ENCODE measurements at regions not wholly inside any gene's neighbourhood (a gene's known extent, or its start where the extent isn't known, plus 50 kb on each side); places are given as distances from the start of the nearest gene placed in this dataset.
"Not testable (repeated sequence)": the region's sequence is repeated elsewhere in the genome, so short reads cannot be mapped to it uniquely, and the experiment has no call there.

DNA sequence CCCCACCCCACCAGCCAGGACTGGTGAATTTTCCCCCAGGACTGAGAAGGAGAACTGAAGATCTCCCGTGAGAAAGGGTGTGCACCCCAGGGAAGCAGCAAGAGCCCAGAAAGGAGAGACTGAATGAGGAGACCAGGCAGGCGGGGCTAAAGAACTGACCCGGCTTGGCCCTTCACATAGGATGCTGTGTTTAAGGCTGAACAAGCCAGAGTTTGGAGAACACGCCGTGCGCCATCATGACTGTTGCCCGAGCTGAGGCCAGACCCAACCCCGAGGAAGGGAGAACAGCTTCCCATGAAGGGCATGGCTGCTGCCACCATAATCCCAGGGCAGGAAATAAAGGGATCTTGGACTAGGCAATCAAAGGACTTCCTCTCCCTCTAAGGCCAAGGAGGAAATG lies 104.7 kb upstream of the SRSF6 start:
- no peaks in the 10 kb centered on the region for H3K27me3 Mint-ChIP-seq
- intact Hi-C loops (cut with micrococcal nuclease) = no loop called here
- H3K36me3 Mint-ChIP-seq (ENCODE audit: low read depth) = no peaks in the 10 kb centered on the region
- no peak overlapping the region for H3K4me3 Mint-ChIP-seq
- no peaks in the 10 kb centered on the region for H3K9me3 Mint-ChIP-seq
- H3K4me1 Mint-ChIP-seq (ENCODE audit: low read depth) = no peaks in the 10 kb centered on the region
- no peak overlapping the region for H3K27ac Mint-ChIP-seq

DNA sequence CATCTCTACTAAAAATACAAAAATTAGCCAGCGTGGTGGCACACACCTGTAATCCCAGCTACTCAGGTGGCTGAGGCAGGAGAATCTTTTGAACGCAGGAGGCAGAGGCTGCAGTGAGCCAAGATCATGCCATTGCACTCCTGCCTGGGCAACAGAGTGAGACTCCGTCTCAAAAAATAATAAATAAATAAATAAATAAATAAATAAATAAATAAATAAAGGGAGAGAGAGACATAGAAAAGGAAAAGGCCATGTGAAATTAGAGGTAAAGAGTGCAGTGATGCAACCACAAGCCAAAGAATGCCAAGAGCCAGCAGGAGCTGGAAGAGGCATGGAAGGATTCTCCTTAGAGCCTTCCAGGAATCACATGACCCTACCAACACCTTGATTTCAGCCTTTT lies 107.0 kb upstream of the SRSF6 start:
- H3K4me1 Mint-ChIP-seq (ENCODE audit: low read depth); intact Hi-C loops (cut with micrococcal nuclease); H3K27ac Mint-ChIP-seq; H3K36me3 Mint-ChIP-seq (ENCODE audit: low read depth); H3K4me3 Mint-ChIP-seq; H3K9me3 Mint-ChIP-seq; H3K27me3 Mint-ChIP-seq: not testable (repeated sequence)

DNA sequence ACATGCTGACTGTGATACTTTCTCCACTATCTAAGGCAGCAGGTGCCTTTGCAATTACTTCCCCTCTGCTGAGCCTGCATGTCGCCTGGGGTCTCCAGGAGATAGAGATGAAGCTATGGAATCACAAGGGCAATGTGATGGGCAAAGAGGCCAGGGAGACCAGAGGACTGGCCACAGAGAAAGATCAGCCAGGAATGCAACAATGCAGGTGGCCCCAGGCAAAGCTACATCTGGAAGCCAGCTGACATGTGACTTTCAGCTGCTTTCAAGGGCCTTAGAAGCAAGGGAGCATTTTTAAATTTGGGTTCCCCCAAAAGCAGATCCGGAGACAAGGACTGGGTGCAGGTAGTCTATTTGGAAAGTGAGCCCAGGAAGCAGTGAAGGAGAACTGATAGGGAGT lies 107.9 kb upstream of the SRSF6 start:
- Mint-ChIP-seq H3K27me3 (no peaks in the 10 kb centered on the region), H3K36me3 (ENCODE audit: low read depth) (no peaks in the 10 kb centered on the region), H3K4me1 (ENCODE audit: low read depth) (no peaks in the 10 kb centered on the region), H3K27ac (no peak overlapping the region), H3K4me3 (no peak overlapping the region), H3K9me3 (peaks cover 18% of the 10 kb centered on the region)
- intact Hi-C loops (cut with micrococcal nuclease) = no loop called here

DNA sequence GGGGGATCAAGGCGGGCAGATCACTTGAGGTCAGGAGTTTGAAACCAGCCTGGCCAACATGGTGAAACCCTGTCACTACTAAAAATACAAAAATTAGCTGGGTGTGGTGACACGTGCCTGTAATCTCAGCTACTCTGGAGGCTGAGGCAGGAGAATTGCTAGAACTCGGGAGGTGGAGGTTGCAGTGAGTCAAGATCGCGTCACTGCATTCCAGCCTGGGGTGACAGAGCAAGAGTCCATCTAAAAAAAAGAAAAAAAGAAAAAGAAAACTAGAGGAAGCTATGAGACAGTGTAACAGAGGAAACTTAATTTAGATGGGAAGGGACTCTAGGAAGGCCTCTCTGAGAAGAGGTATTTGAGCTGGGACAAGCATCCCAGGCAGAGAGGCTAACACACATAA lies 109.9 kb upstream of the SRSF6 start:
- H3K27me3 Mint-ChIP-seq; H3K4me3 Mint-ChIP-seq; H3K27ac Mint-ChIP-seq; H3K4me1 Mint-ChIP-seq (ENCODE audit: low read depth); intact Hi-C loops (cut with micrococcal nuclease); H3K36me3 Mint-ChIP-seq (ENCODE audit: low read depth): not testable (repeated sequence)
- peaks cover 32% of the 10 kb centered on the region for H3K9me3 Mint-ChIP-seq

DNA sequence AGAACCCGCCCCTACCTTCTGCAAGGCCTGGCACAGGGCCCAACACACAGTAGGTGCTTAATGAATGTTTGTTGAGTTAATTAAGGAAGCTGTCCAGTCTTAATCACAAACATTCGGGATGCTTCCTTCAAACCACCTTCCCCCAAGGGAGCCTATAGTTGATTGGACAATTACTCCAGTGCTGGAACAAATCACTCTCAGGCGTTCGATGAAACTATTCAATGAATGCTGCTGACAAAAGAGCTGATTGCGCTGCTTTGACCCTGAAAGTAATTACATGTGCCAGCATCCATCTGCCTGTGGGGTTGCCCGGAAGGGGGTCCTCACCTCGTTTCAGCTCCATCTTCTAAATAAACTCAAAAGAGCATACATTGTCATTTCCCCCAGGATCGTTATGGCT lies 112.0 kb upstream of the SRSF6 start:
- H3K27me3 Mint-ChIP-seq = no peaks in the 10 kb centered on the region
- no peak overlapping the region for H3K27ac Mint-ChIP-seq
- H3K4me3 Mint-ChIP-seq = no peak overlapping the region
- intact Hi-C loops (cut with micrococcal nuclease) = no loop called here
- no peaks in the 10 kb centered on the region for H3K36me3 Mint-ChIP-seq (ENCODE audit: low read depth)
- peaks cover 33% of the 10 kb centered on the region for H3K9me3 Mint-ChIP-seq
- no peaks in the 10 kb centered on the region for H3K4me1 Mint-ChIP-seq (ENCODE audit: low read depth)

DNA sequence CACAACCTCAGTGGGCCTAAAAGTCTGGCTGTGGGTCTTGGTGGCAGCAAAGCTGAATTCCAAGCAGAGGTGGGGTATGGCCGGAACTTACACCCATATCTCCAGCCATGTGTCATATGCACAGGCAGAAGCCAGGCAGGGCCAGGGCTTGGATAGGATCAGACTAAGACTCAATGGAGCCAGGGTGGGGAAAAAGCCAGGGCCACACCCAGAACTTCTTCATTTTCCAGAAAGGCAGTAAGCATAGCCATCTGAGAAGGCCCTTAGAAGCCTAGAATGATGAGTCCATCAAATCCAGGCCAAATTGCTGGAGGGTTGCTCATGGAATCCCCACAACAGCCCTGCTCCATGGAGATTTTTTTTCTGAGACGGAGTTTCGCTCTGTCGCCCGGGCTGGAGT lies 116.2 kb upstream of the SRSF6 start:
- H3K27ac Mint-ChIP-seq = no peak overlapping the region
- H3K36me3 Mint-ChIP-seq (ENCODE audit: low read depth) = no peaks in the 10 kb centered on the region
- H3K9me3 Mint-ChIP-seq = peaks cover 58% of the 10 kb centered on the region
- intact Hi-C loops (cut with micrococcal nuclease) = no loop called here
- no peaks in the 10 kb centered on the region for H3K4me1 Mint-ChIP-seq (ENCODE audit: low read depth)
- H3K4me3 Mint-ChIP-seq = no peak overlapping the region
- no peaks in the 10 kb centered on the region for H3K27me3 Mint-ChIP-seq

DNA sequence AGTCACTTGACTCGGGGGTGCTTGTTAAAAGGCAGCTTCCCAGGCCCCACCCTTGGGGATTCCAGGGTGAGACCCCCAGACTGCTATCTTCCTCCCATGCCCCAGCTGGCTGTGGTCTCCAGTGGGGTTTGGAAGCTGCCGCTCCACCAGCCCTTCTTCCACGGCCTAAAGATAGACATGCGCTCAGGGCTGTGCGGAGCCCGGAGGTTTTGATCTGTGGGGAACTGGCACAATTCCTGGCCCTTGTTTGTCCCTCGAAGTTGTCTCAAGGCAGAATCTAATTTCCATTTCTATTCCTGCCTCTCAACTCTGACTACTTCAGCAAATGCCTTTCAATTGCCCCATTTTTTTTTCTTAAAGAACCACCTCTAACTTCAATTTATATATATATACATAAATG lies 120.7 kb upstream of the SRSF6 start:
- Mint-ChIP-seq H3K36me3 (ENCODE audit: low read depth) (no peaks in the 10 kb centered on the region), H3K27me3 (no peaks in the 10 kb centered on the region), H3K9me3 (peaks cover 68% of the 10 kb centered on the region), H3K27ac (no peak overlapping the region), H3K4me3 (no peak overlapping the region), H3K4me1 (ENCODE audit: low read depth) (no peaks in the 10 kb centered on the region)
- intact Hi-C loops (cut with micrococcal nuclease) = no loop called here

DNA sequence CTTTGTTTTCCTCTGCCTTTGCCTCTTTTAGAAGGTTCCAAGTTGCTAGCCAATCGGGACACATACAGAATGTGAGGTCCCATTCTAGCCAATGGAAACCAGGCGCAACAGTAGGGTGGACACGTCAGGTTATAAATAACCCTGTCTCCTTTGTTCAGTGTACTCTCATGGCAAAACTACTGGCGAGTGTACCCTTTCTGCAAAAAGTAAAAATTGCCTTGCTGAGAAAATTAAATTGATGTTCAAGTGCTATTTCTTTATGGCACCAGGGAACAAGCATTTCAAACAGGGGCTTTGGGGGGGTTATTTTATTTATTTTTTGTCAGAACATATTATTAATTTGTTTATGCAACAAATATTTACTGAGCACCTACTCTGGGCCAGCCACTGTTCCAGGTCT lies 123.6 kb upstream of the SRSF6 start:
- Mint-ChIP-seq H3K27me3 (no peaks in the 10 kb centered on the region), H3K36me3 (ENCODE audit: low read depth) (no peaks in the 10 kb centered on the region), H3K27ac (no peak overlapping the region), H3K9me3 (peaks cover 61% of the 10 kb centered on the region), H3K4me1 (ENCODE audit: low read depth) (no peaks in the 10 kb centered on the region), H3K4me3 (no peak overlapping the region)
- intact Hi-C loops (cut with micrococcal nuclease) = no loop called here

DNA sequence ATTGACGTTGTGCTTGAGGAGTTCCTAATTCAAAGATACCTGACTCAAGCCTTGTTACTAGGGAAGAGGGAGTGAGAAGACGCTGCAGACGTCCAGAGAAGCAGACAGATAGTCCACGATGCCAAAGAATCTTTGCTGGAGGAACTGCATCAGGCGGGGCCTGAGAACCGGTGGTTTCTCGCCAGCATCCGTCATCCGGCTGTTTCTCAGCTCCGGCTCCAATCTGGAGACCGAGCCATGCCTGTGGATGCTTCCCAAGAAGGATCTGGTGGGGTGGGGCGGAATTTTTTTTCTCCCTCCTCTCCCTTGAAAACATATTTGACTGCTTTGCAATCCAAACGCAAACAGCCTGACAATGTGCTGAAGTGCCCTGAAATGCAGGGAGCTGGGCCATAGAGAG lies 125.8 kb upstream of the SRSF6 start:
- Mint-ChIP-seq H3K36me3 (ENCODE audit: low read depth) (no peaks in the 10 kb centered on the region), H3K4me3 (no peak overlapping the region), H3K27ac (no peak overlapping the region), H3K27me3 (no peaks in the 10 kb centered on the region), H3K4me1 (ENCODE audit: low read depth) (no peaks in the 10 kb centered on the region), H3K9me3 (peaks cover 48% of the 10 kb centered on the region)
- intact Hi-C loops (cut with micrococcal nuclease) = no loop called here

DNA sequence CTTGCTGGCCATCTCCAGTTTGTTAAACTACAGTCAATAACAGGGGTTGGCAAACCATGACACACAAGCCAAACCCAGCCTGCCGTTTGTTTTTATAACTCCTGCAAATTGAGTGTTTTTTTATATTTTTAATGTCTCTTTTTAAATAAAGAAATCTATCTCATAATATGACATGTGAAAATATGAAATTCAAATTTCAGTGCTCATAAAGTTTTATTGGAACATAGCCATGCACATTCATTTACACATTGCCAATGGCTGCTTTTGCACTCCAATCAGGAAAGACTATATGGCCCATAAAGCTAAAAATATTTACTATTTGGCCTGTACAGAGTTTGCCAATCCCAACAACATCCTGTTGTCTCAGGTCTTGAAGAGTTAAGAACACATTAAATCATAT lies 129.0 kb upstream of the SRSF6 start:
- no peaks in the 10 kb centered on the region for H3K36me3 Mint-ChIP-seq (ENCODE audit: low read depth)
- H3K9me3 Mint-ChIP-seq = peaks cover 16% of the 10 kb centered on the region
- H3K4me1 Mint-ChIP-seq (ENCODE audit: low read depth) = no peaks in the 10 kb centered on the region
- intact Hi-C loops (cut with micrococcal nuclease) = no loop called here
- no peak overlapping the region for H3K27ac Mint-ChIP-seq
- no peaks in the 10 kb centered on the region for H3K27me3 Mint-ChIP-seq
- no peak overlapping the region for H3K4me3 Mint-ChIP-seq

DNA sequence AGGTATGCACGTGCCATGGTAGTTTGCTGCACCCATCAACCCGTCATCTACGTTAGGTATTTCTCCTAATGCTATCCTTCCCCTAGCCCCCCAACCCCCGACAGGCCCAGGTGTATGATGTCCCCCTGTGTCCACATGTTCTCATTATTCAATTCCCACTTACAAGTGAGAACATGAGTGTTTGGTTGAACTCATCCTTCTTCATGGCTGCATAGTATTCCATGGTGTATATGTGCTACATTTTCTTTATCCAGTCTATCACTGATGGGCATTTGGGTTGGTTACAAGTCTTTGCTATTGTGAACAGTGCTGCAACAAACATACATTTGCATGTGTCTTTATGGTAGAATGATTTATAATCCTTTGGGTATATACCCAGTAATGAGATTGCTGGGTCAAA lies 130.5 kb upstream of the SRSF6 start:
- H3K4me3 Mint-ChIP-seq; H3K27ac Mint-ChIP-seq; H3K27me3 Mint-ChIP-seq; H3K36me3 Mint-ChIP-seq (ENCODE audit: low read depth); H3K4me1 Mint-ChIP-seq (ENCODE audit: low read depth); intact Hi-C loops (cut with micrococcal nuclease); H3K9me3 Mint-ChIP-seq: not testable (repeated sequence)

DNA sequence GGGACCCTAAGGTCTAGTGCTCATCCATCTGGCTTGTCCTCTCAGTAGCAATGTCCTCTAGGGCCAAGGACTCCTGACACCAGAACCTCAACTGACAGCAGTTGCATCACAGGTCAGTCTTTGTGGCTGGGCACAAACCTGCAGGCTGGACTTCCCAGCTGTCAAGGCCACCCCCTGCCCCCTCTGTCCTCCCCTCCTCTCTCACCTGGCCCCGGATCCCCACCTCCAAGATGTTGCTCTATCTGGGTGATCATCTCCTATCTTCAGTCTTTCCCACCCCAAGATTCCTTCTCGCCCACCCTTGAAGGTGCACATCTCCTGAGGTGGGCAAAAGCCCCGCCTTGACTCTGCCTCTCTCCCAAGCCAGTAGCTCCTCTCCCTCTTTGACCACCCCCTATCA lies 131.8 kb upstream of the SRSF6 start:
- no peaks in the 10 kb centered on the region for H3K9me3 Mint-ChIP-seq
- H3K4me1 Mint-ChIP-seq (ENCODE audit: low read depth) = no peaks in the 10 kb centered on the region
- intact Hi-C loops (cut with micrococcal nuclease) = no loop called here
- no peaks in the 10 kb centered on the region for H3K36me3 Mint-ChIP-seq (ENCODE audit: low read depth)
- H3K4me3 Mint-ChIP-seq = no peak overlapping the region
- no peak overlapping the region for H3K27ac Mint-ChIP-seq
- H3K27me3 Mint-ChIP-seq = no peaks in the 10 kb centered on the region

DNA sequence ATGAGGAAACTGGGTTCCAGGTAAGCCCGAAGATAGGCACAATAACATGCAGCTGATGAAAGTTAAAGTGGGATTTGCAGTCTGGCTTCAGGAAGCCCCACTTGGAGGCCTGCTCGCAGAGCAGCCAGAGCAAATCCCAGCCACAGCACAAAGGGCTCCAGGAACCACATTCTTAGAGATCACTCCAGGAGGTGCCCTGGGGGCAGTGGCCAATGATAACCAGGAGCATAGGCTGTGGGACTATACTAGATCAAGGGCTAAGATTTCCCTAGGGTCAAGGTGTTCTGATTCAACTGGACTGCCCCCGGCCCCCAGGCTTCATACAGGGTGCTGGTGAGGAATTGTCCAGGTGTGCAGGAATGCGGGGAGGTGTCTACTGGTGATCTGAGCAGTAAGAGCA lies 133.9 kb upstream of the PTPRT start:
- Mint-ChIP-seq H3K27me3 (no peaks in the 10 kb centered on the region), H3K27ac (no peak overlapping the region), H3K4me1 (ENCODE audit: low read depth) (no peaks in the 10 kb centered on the region), H3K36me3 (ENCODE audit: low read depth) (no peaks in the 10 kb centered on the region), H3K9me3 (no peaks in the 10 kb centered on the region), H3K4me3 (no peak overlapping the region)
- intact Hi-C loops (cut with micrococcal nuclease) = no loop called here

DNA sequence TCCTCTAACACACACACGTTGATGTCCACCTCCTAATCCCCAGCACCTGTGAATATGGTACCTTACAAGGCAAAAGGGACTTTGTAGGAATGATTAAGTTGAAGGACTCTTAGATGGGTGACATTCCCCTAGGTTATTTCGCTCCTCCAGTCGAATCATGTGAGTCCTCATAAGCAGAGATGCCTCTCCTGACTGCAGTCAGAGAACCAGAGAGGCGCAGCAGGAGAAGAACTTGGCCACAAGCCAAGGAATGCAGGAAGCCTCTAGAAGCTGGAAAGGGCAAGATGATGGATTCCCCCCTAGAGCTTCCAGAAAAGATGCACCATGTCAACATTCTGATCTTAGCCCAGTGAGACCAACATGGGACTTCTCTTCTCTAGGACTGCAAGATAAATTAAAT lies 133.1 kb upstream of the PTPRT start:
- H3K4me3 Mint-ChIP-seq = no peak overlapping the region
- intact Hi-C loops (cut with micrococcal nuclease) = no loop called here
- H3K9me3 Mint-ChIP-seq = no peaks in the 10 kb centered on the region
- no peaks in the 10 kb centered on the region for H3K27me3 Mint-ChIP-seq
- H3K27ac Mint-ChIP-seq = no peak overlapping the region
- H3K4me1 Mint-ChIP-seq (ENCODE audit: low read depth) = no peaks in the 10 kb centered on the region
- no peaks in the 10 kb centered on the region for H3K36me3 Mint-ChIP-seq (ENCODE audit: low read depth)

DNA sequence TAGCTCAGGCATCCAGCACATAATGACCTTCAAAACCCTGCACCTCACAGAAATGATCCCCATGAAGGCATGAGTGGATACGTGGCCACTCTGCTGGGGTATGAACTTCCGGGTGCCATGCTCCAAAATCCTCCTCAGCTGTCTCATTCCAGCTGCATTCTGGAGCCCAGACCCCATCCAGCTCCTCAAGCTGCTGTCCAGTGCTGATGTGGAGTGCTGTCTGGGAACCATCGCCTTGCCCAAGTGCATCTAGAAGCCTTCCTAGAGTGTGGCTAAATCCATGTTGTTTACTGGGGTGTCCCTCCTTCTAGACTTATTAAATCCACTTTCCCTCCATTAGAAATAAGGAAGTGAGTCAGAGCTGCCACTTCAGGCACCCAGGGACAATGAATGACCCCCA lies 130.8 kb upstream of the PTPRT start:
- Mint-ChIP-seq H3K9me3 (no peaks in the 10 kb centered on the region), H3K4me3 (no peak overlapping the region), H3K27ac (no peak overlapping the region), H3K27me3 (no peaks in the 10 kb centered on the region), H3K36me3 (ENCODE audit: low read depth) (no peaks in the 10 kb centered on the region), H3K4me1 (ENCODE audit: low read depth) (no peaks in the 10 kb centered on the region)
- intact Hi-C loops (cut with micrococcal nuclease) = no loop called here

DNA sequence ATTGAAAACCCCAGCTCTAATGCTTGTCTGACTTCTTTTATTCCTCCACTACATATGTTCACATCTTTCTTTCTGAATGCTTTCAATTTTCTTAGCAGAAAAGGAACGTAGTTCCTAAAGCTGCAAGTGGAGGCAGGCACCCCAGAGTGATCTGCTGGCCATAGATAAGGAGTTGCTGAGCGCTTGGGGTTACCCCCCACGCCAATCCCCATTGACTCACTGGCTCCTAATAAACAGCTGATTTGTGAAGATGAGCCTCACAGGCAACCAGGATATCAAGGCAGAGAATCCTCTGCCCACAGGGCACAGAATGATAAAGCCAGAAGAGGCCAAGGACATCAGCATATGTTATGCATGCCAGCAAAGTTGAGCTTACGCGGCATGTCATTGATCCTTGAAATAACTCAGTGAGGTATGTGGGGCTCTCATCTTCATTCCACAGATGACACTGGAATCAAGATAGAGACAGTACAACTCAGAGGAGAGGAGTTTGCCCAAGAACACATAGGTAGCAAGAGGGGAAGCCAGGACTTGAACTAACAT lies 129.1 kb upstream of the PTPRT start:
- no peaks in the 10 kb centered on the region for H3K9me3 Mint-ChIP-seq

More for the DNA sequence above, 129.1 kb upstream of the PTPRT start:
- no peaks in the 10 kb centered on the region for H3K36me3 Mint-ChIP-seq (ENCODE audit: low read depth)
- intact Hi-C loops (cut with micrococcal nuclease) = no loop called here
- no peak overlapping the region for H3K4me3 Mint-ChIP-seq
- no peak overlapping the region for H3K27ac Mint-ChIP-seq
- no peaks in the 10 kb centered on the region for H3K4me1 Mint-ChIP-seq (ENCODE audit: low read depth)
- H3K27me3 Mint-ChIP-seq = no peaks in the 10 kb centered on the region
